Parathyroid adenoma (tissue), 2 donors: ENCODE measurements at regions not wholly inside any gene's neighbourhood (a gene's known extent, or its start where the extent isn't known, plus 50 kb on each side); places are given as distances from the start of the nearest gene placed in this dataset.

Experiments used
- H2AFZ ChIP-seq: fragments of 300-600 bp; sonication (generic); one replicate; pipeline ENCODE4 v1.7.0; 2017; ENCODE audit warnings: antibody characterized with exemption, mild to moderate bottlenecking
- H3K27ac ChIP-seq: fragments of 300-600 bp; sonication (generic); one replicate; pipeline ENCODE4 v1.7.0; 2017
- H3K27me3 ChIP-seq: fragments of 300-600 bp; sonication (generic); one replicate; pipeline ENCODE4 v1.7.0; 2017; ENCODE audit warnings: low read length; ENCODE audit not compliant: control insufficient read depth, insufficient read depth
- H3K36me3 ChIP-seq: fragments of 300-600 bp; sonication (generic); one replicate; pipeline ENCODE4 v1.7.0; 2017; ENCODE audit warnings: low read length; ENCODE audit not compliant: control insufficient read depth, insufficient read depth
- H3K4me1 ChIP-seq: fragments of 300-600 bp; sonication (generic); one replicate; pipeline ENCODE4 v1.7.0; 2017; ENCODE audit warnings: control low read depth
- H3K4me2 ChIP-seq: fragments of 300-600 bp; sonication (generic); one replicate; pipeline ENCODE4 v1.7.0; 2017; ENCODE audit warnings: low read length
- H3K4me3 ChIP-seq: fragments of 300-600 bp; sonication (generic); one replicate; pipeline ENCODE4 v1.7.0; 2017; ENCODE audit warnings: low read depth, low read length
- H3K79me2 ChIP-seq: fragments of 300-600 bp; sonication (generic); one replicate; pipeline ENCODE4 v1.7.0; 2017; ENCODE audit warnings: control low read depth
- H3K9ac ChIP-seq: fragments of 300-600 bp; sonication (generic); one replicate; pipeline ENCODE4 v1.7.0; 2017; ENCODE audit warnings: mild to moderate bottlenecking
- H3K9me3 ChIP-seq: fragments of 300-600 bp; sonication (generic); one replicate; pipeline ENCODE4 v1.7.0; 2017; ENCODE audit warnings: low read length; ENCODE audit not compliant: control insufficient read depth
- TF ChIP-seq, protein P1 (sequence below): fragments of 300-600 bp; sonication (generic); IDR thresholded peaks from one replicate; pipeline ENCODE4 v1.7.0; 2017; ENCODE audit warnings: antibody characterized with exemption, mild to moderate bottlenecking
- donor health status: primary hyperparathyroidism.

DNA sequence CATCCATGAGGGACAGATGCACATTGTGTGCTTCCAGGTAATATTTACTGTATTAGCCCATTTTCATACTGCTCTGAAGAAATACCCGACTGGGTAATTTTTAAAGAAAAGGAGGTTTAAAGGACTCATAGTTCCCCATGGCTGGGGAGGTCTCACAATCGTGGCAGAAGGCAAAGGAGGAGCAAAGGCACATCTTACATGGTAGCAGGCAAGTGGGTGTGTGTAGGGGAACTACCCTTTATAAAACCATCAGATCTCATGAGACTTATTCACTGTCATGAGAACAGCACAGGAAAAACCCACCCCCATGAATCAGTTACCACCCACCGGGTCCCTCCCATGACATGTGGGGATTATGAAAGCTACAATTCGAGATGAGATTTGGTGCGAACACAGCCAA, 148.8 kb upstream of the FBXL17 start:
- Histone ChIP-seq H3K27me3 (no peaks in the 10 kb centered on the region), H3K36me3 (no peaks in the 10 kb centered on the region), H3K27ac (no peak overlapping the region), H3K9me3 (no peaks in the 10 kb centered on the region), H3K4me2 (no peak overlapping the region), H3K4me1 (no peaks in the 10 kb centered on the region), H3K4me3 (no peak overlapping the region), H3K79me2 (no peaks in the 10 kb centered on the region), H2AFZ (no peak overlapping the region), H3K9ac (no peak overlapping the region)
- TF ChIP-seq, protein P1, sequence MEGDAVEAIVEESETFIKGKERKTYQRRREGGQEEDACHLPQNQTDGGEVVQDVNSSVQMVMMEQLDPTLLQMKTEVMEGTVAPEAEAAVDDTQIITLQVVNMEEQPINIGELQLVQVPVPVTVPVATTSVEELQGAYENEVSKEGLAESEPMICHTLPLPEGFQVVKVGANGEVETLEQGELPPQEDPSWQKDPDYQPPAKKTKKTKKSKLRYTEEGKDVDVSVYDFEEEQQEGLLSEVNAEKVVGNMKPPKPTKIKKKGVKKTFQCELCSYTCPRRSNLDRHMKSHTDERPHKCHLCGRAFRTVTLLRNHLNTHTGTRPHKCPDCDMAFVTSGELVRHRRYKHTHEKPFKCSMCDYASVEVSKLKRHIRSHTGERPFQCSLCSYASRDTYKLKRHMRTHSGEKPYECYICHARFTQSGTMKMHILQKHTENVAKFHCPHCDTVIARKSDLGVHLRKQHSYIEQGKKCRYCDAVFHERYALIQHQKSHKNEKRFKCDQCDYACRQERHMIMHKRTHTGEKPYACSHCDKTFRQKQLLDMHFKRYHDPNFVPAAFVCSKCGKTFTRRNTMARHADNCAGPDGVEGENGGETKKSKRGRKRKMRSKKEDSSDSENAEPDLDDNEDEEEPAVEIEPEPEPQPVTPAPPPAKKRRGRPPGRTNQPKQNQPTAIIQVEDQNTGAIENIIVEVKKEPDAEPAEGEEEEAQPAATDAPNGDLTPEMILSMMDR = no peak

- Histone ChIP-seq H3K4me3 (no peak overlapping the region), H3K27ac (no peak overlapping the region), H3K79me2 (no peaks in the 10 kb centered on the region), H3K27me3 (no peaks in the 10 kb centered on the region), H3K4me2 (no peak overlapping the region), H3K9me3 (no peaks in the 10 kb centered on the region), H2AFZ (no peak overlapping the region), H3K36me3 (no peaks in the 10 kb centered on the region), H3K9ac (no peak overlapping the region), H3K4me1 (no peaks in the 10 kb centered on the region)
- TF ChIP-seq, protein P1 = no peak
These were observed 147.5 kb upstream of the FBXL17 start for GRCh38 chr5:108529381-108529780.

DNA sequence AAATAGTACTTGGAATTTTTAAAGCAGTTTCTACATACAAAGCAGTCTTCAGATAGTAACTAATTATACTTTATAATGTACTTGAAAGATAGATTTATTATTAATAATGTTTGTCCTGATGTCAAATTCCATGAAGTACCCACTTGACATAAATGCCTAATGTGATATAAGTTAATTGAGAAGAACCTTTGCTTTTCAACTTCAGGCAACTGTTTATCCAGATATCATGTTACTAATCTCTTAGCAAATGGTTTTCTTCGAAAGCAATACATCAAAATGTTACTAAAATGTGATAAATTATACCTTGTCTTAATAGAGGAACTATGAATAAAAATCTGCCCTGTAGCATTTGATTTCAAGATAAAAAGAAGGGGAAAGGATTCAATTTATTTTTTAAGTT, 146.8 kb upstream of the FBXL17 start:
- Histone ChIP-seq H3K4me2 (no peak overlapping the region), H3K9ac (no peak overlapping the region), H3K4me3 (no peak overlapping the region), H3K27me3 (no peaks in the 10 kb centered on the region), H3K4me1 (no peaks in the 10 kb centered on the region), H2AFZ (no peak overlapping the region), H3K36me3 (no peaks in the 10 kb centered on the region), H3K27ac (no peak overlapping the region), H3K79me2 (no peaks in the 10 kb centered on the region), H3K9me3 (no peaks in the 10 kb centered on the region)
- TF ChIP-seq, protein P1 = no peak

- Histone ChIP-seq H3K4me1 (no peaks in the 10 kb centered on the region), H3K27ac (no peak overlapping the region), H2AFZ (no peak overlapping the region), H3K4me3 (no peak overlapping the region), H3K4me2 (no peak overlapping the region), H3K9ac (no peak overlapping the region), H3K79me2 (no peaks in the 10 kb centered on the region), H3K36me3 (no peaks in the 10 kb centered on the region), H3K9me3 (no peaks in the 10 kb centered on the region), H3K27me3 (no peaks in the 10 kb centered on the region)
- TF ChIP-seq, protein P1 = no peak
These were observed 142.7 kb upstream of the FBXL17 start for GRCh38 chr5:108524564-108524963.

DNA sequence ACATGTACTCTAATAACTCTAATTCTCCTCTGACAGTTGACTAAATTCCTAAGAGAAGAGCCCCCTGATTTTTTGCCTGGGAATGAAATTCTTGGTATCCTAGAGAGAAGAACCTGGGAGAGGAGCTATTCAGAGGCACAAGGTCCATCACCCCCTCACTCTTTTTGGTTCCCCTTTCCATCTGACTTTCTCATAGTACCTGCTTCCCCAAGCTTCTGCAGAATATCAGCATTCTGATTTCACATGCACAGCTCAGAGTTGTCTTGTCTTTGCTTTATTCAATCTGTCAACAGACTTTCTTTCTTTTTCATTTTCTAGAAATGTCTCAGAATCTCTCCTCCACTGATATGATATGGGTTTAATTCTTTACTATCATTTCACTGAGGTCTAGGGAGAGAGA, 141.5 kb upstream of the FBXL17 start:
- H3K27me3 ChIP-seq = no peaks in the 10 kb centered on the region
- H3K79me2 ChIP-seq = no peaks in the 10 kb centered on the region
- H3K27ac ChIP-seq = no peak overlapping the region
- H3K9ac ChIP-seq = no peak overlapping the region
- H2AFZ ChIP-seq = no peak overlapping the region
- no peaks in the 10 kb centered on the region for H3K4me1 ChIP-seq
- H3K4me2 ChIP-seq = no peak overlapping the region
- no peak overlapping the region for H3K4me3 ChIP-seq
- TF ChIP-seq, protein P1 = no peak
- no peaks in the 10 kb centered on the region for H3K36me3 ChIP-seq
- H3K9me3 ChIP-seq = no peaks in the 10 kb centered on the region
